HG03457 (cell line): ENCODE measurements at regions not wholly inside any gene's neighbourhood (a gene's known extent, or its start where the extent isn't known, plus 50 kb on each side); places are given as distances from the start of the nearest gene placed in this dataset.

ENCODE experiments used
- ATAC-seq: cut with Tn5 transposase; IDR thresholded peaks from one replicate; pipeline ENCODE4 v1.9.1; 2021; ENCODE audit warnings: moderate number of reproducible peaks; ENCODE audit not compliant: unreplicated experiment

DNA sequence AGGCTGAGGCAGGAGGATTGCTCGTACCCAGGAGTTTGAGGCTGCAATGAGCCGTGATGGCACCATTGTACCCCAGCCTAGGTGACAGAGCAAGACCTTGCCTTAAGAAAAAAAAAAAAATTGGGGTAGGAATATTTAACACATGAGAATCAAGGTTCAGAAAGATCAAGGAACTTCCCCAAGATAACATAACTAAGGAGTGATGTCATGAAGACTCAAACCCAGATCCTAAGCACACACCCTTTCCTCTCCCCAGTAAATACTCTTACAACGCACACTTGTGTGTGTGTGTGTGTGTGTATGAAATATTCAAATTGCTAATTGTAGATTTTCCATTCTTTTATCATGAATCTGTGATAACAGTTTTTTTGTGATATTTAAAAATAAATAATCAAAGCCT lies 90.6 kb upstream of the NUDT4 start:
- ATAC-seq = no peak

DNA sequence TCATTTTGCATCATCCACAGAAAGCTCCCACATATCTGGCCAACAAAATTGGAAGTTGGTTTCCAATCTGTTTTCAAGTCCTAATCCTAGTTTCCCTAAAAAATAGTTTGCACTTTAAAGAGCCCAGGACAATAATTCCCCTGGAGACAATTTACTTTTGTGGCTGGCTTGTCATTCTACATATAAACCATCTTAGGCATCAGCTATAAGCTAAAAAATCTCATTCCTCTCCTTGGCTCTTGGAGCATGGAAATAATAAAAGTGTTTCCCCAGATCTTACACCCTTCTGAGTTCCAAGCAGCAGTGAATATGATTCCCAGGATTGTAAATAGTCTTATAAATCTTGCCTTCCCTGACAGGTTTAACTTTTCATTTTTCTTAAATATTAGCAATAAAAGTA lies 89.1 kb upstream of the NUDT4 start:
- ATAC-seq = no peak

DNA sequence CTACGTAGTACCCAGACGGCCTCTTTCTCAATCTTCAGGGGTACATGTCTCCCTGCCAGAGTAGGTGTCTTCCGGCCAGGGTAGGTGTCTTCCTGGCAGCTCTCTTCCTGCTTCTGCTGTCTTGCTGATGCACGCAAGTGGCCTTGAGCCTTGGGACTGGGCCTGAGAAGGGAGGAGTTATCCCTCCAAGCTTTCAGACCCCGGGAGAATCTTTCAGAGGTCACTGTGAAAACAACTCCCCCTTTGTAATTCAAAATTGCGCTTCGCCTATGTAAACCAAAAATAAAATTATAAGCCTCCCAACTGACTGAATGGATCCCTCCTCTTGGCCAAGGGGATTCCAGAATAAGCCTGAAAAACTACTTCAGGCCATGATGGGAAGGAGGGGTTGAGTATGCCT lies 87.3 kb upstream of the NUDT4 start:
- no peak for ATAC-seq

DNA sequence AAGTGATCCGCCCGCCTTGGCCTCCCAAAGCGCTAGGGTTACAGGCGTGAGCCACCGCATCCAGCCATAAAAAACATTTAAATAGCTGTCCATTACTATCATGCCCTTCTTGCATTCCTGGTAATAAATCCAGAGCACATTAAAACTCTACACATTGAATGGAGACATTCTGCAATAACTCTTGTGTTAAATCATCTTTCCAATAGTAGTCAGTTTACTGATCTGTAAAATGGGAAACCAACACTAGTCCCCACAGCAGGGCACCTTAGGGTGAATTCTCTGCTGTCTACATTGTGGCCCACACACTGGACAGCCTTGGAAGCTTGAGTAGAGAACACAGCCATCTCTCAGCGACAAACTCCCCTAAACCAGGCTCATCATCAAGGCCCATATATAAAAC lies 85.5 kb upstream of the NUDT4 start:
- no peak for ATAC-seq

DNA sequence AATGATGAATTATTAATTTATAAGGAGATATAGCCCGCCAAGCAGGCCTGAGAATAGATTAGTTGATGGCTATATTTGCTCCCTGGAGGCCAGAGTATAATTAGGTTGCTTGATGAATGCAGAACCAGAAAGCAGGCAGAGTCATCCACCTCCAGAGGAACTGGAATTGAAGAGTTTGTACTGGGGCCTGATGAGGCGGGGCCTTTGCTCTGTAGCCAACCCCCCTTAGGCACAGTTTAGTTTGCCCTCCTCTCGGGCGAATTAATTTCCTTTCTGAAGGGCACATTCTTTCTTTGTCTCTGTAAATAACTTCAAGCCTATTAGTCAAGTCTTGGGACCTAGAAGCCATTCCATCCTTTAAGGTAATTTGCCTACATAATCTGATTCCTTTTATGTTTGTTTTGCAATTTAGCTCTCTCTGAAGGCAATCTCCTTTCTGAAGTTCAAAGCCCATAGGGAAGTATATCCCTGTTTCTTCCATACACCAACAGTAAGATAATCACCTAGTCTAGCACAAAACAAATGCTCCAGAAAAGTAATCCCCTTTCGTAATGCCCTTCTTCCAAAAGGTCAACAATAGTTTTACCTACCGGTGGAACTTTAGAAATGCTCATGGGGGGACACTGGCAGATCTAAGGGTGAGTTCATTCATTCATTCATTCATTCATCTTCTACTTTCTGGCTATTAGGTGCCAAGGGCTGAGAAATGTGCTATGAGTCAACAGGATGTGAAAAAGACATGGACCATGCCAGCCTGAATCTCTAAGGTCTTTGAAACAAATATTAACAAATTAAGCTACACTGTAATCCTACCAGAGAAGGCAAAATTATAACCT lies 84.8 kb upstream of the NUDT4 start:
- ATAC-seq = no peak

DNA sequence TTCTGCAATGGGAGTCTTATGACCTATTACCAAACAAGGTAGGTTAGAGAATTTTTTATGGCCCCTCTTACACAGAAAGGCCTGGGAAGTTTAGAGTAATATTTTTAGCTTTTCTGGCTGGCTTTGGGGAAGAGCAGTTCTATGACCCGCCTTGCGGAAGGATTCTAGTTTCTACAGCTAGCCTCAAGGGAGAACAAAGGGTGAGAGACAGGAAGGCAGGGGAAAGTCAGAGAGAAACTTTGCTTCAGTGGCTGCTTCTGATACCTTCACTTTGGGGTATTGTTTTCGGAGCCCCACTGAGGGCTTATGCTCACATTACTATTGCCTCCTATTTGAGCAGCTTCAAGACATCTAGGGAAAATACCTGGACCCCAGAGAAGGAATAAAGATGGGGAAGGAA lies 80.7 kb upstream of the NUDT4 start:
- peak; percentile 86 for ATAC-seq

DNA sequence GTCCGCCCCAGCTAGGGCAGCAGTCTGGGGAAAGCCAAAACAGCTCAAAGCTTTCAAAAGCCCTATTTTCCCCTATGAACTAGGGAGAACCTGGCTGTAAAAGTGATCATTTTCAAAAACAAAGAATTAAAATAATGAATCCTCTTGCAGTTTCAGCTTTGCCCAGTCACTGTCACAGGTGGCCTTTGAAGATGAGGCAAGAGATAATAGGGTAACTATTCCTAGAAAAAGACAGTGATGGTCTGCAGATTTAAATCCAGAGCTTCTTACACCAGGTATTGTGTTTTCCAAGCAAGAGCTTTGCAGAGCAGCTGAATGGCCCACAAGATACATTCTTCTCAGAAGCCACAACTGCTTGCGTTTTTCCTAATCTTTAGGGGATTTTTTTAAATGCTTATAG lies 80.2 kb upstream of the NUDT4 start:
- peak; percentile 14 for ATAC-seq

DNA sequence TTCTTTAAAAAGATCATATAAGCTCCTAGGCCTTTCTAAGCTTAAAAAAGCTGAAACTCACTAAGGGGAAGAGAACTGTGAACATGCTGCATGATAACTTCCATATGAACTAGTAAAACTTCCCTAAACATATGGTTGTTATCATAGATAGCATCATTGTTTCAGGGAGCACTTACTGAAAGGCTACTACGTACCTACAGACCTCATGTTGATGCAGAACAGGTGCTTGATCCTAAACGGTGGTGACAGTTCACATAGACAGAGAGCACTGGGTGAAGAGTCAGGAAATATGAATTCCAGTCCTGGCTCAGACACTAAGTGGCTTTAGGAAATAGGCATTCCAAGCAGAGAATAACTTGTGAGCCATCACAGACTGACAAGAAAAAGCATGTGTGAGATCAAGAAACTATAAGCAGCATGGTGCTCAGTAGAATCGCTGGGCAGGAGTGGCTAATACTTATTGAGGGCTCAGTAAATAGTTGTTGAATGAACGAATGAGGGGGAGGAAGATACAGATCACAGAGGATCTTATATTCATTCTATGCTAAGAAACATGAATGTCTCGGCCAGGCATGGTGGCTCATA lies 78.4 kb upstream of the NUDT4 start:
- ATAC-seq = no peak

DNA sequence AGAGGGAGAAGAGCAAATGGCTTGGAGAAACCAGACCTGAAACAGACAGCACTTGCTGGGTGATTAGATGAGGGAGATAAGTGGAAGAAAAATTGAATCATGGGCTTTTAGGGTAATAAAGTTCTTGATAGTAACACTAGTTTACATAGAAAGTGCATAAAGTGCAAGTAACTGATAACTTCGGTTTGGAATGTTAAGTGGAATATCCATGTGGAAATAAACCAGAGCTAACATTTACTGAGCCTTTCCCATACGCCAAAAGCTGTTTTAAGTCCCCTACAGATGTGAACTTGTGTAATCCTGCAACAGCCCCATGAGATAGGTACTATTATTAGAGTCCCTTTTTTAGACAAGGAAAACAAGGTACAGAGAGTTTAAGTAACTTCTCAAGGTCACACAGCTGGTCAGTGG lies 77.1 kb upstream of the NUDT4 start:
- no peak for ATAC-seq

DNA sequence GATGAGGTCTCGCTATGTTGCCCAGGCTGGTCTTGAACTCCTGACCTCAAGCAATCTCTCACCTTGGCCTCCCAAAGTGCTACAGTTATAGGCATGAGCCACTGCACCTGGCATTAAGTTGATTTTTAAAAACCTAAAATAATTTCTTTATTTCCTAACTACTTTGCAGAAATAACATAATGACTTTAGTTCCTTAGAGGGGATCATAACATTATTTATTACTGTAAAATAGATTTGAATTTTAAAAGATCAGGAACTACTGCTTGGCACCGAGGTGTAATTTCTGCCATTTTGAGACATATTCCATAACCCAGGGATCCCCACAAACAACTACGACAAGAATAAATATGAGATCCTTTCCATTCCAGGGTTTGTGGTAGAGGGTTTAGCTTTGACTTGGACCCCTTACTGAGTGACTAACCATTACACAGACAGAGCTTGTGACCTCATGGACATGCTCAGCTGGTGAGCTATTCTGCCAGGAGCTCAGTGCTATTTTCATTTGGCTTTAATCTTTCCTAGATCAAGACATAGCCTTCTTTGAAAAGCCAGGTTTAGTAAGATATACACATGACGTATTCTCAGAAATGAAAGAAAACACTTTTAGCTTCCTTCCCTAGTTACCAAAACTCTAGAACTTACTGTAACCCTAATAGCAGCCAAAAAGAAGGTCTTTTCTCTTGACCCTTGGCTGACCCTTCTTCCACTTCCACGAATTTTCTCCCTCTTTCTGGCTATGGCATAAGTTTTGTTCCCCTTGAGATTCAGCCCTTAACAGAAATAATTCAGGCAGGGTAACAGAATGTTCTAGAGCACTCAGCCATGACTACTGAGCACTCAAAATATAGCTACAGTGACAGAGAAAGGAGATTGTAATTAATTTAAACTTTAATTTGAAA lies 75.1 kb upstream of the NUDT4 start:
- ATAC-seq = no peak

DNA sequence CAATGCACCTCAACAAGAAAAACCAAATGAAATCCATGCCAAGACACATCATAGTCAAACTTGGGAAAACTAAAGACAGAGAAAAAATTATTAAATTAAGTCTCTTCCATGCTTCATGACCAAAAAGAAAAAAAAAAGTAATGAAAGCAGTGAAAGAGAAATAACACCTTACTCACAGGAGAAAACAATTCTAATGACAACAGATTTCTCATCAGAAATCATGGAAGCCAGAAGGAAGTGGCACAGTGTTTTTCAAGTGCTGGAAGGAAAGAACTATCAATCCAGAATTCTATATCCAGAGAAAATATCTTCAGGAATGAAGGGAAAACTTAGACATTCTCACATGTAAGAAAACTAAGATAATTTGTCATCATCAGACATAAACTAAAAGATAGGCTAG lies 71.1 kb upstream of the NUDT4 start:
- no peak for ATAC-seq

DNA sequence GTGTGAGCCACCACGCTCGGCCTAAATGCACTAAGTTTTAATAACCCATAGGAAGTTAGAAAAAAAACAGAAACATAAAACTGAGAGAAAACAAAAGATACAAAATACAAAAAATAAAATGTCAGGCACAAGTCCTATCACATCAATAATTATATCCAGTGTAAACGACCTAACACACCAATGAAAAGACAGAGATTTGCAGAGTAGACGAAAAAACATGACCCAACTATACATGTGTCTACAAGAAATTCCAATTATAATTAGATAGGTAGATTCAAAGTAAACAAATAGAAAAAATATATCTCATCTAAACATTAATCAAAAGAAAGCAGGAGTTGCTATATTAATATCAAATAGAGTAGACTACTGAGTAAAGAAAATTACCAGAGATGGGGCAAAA lies 69.4 kb upstream of the NUDT4 start:
- no peak for ATAC-seq

DNA sequence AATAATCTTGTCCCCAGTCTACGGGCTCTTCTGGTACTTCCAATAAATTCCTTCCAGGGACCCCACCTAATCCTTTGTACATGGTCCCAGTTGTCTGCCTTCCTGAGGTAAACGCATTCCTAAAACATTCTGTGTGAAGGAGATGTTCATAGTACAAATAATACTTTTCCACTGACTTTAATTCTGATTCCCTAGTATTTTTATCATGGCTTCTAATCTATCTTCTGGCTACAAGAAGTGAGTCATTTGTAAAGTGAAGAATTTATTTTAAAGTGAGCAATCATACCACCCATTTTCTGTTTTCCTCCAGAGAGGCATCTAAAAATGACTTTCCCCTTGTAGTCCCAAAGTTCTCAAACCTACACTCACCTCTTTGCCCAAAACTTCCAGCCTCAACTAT lies 65.9 kb upstream of the NUDT4 start:
- no peak for ATAC-seq

DNA sequence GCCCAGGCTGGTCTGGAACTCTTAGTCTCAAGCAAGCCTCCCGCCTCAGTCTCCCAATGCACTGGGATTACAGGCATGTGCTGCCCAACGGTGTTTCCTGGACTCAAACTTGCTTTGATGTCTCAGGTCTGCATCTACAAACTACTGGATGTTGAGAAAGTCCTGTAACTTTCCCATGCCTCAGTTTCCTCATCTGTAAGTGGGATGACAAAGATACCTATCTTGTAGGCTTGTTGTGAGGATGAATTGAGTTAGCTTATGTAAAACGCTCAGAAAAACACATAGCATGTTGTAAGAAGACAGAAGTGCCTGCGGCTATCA lies 63.6 kb upstream of the NUDT4 start:
- no peak for ATAC-seq

DNA sequence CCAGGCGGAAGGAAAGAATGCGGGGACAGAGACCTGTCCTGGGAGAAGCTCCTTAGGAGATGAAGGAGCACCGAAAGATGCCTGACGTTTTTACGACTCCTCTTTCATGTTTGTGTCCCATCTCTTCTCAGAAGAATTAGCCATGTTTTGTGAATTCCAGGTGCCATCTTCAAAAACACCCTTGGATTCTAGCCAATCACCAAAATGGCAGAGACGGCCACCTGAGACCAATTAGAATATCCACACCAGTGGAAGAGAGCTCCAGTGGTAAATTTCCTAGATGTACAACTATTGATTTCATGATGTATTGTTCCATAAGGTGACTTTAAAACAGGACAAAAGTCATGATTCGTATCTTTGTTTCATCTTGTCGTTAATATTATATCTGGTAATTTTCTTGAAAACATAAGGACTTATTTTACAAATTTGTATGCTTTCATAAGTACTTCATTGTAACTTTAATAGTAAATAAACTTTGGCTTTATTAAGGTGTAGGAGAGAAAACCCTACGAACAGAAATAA lies 62.3 kb upstream of the NUDT4 start:
- ATAC-seq = no peak

DNA sequence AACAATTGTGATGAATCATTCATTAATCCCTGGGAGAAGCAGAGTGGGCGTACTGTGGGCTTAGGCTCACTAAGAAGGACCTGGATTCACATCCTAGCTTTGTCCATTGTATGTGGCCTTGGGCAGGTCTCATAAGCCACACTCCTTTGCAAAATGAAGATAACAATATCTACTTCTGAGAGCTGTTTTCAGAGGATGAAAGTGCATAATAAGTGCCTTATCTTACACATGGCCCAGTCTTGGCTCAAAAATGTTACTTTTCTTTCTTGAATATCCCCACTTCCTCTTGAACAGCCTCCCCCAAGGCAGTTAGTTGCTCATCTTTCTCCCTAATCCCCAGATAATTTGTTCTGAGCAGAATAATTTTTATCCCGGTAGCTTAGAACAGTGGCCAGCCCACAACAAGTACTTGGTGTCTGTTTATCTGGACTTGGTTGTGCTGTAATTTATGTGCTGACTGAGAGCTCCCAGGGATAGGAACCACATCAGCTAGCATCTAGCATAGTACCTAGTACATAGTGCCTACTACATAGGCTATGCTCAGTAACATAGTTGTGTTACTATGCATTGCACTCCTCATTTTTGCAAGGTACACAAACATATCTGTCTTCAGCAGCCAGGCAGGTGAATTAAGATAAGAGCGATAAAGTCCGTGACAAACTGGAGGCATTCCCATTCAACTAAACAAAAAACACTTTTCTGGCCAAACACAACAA lies 61.7 kb upstream of the NUDT4 start:
- no peak for ATAC-seq

DNA sequence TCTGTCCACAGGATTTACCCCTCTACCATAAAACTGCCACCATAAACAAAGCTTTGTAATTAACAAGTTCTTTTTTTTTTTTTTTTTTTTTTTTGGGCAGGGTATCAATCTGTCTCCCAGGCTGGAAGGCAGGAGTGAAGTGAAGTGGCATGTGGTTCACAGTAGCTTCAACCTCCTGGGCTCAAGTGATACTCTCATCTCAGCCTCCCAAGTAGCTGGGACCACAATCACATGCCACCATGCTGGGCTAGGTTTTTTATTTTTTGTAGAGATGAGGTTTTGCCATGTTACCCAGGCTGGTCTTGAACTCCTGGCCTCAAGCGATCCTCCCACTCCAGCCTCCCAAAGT lies 61.1 kb upstream of the NUDT4 start:
- no peak for ATAC-seq

DNA sequence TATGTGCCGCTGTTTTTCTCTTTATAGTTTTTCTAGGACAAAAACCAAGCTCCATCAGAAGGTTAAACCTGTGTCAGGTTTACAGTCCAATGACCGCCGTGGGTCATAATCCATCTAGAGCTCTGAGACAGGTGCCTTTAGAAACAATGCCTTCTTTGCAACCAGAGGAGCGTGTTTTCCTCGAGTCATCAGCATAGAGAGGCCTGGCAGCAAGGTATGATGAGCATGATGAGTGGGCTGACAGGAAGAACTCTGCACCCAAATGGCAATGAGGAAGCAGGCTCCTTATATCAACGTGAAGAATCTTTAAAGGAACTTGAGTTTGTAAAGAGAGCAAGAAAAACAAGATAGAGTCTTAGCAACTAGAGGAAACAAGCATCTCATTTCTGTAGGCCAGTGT lies 60.5 kb upstream of the NUDT4 start:
- ATAC-seq = no peak

DNA sequence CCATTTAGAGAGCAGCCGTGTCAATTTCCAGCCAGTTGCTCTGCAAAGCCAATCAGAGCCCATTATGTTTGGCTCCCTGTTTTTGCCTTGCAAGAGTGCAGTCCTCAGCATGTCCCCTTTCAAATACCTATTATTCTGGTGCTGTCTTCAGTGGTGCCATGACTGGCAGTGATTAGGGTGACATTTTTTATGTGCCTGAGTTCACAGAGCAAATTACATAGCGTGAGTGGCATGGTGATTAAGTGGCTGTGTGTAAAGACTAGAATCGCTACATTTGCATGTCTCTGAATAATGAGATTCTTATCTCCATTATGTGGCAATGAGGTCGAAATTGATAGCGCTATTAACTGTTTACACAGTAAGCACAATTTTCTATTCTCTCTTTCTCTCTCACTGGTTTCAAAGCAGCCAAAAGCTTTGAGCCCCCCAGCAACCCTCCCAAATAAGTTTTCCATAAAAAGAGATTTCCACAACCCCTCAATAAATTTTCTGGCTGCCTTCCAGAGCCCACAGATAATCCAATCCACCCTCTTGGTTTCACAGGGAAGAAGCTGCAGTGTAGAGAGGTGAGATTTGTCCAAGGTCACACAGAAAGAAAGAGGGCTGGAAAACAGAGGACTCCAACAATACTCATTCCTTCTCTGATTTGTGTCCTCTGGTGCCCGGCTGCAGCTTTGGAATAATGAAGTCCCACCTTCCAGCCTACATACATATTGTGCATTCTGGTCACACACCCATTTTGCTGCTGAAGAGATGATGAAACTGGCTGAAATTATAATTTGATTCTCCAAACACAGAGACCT lies 58.8 kb upstream of the NUDT4 start:
- no peak for ATAC-seq

DNA sequence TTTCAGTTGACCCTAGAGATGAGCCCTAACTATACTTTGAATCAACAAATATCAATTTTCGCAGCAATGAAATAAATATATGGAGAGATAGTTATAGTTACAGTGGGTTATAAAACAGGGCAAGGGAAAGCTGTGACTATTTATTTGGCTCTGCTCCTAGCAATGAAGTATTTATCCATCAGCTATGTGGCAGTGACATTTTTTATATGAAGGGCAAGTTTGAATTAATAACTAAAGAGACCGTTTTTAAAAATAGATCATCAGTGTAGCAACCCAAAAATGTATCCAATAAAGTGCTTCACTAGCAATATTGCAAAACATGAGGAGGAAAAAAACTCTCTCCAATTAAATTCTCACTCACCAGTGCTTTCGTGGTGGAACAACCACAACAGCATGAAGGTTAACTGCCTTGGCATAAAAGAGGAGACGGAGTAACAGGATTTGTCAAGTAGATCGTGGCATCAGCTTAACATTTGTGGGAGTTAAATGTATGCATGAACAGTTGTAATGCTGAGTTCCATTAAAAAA lies 58.1 kb upstream of the NUDT4 start:
- ATAC-seq = no peak
